ENCODE measurements at regions not wholly inside any gene's neighbourhood (a gene's known extent, or its start where the extent isn't known, plus 50 kb on each side); places are given as distances from the start of the nearest gene placed in this dataset.

GRCh38 chr14:62158779-62159178 lies 396.6 kb downstream of the SNAPC1 start:
- DNase-seq (ENCODE audit: low read depth): no peak
- TF ChIP-seq CTCF (IDR thresholded peaks at IDR 0.05; ENCODE audit: insufficient read depth, low read length): no peak
- no peak overlapping the region for H3K4me3 ChIP-seq (ENCODE audit: low read depth, low read length)

- H3K4me3 ChIP-seq (ENCODE audit: low read depth, low read length): no peak overlapping the region
- no peak for TF ChIP-seq CTCF (IDR thresholded peaks at IDR 0.05; ENCODE audit: insufficient read depth, low read length)
- no peak for DNase-seq (ENCODE audit: low read depth)
Measured at GRCh38 chr14:62159314-62159713, 397.1 kb downstream of the SNAPC1 start.

- no peak overlapping the region for H3K4me3 ChIP-seq (ENCODE audit: low read depth, low read length)
- TF ChIP-seq CTCF (IDR thresholded peaks at IDR 0.05; ENCODE audit: insufficient read depth, low read length): peak; percentile 91
- DNase-seq (ENCODE audit: low read depth): peak; percentile 65
Measured at GRCh38 chr14:62162998-62163589, 400.9 kb downstream of the SNAPC1 start.

- peak; percentile 9 for DNase-seq (ENCODE audit: low read depth)
- no peak overlapping the region for H3K4me3 ChIP-seq (ENCODE audit: low read depth, low read length)
- TF ChIP-seq CTCF (IDR thresholded peaks at IDR 0.05; ENCODE audit: insufficient read depth, low read length): peak; percentile 5
Measured at GRCh38 chr14:62168564-62169155, 406.4 kb downstream of the SNAPC1 start.

- no peak overlapping the region for H3K4me3 ChIP-seq (ENCODE audit: low read depth, low read length)
- DNase-seq (ENCODE audit: low read depth): peak; percentile 95
- peak; percentile 74 for TF ChIP-seq CTCF (IDR thresholded peaks at IDR 0.05; ENCODE audit: insufficient read depth, low read length)
Measured at GRCh38 chr14:62179367-62180018, 417.3 kb downstream of the SNAPC1 start.

- no peak overlapping the region for H3K4me3 ChIP-seq (ENCODE audit: low read depth, low read length)
- no peak for DNase-seq (ENCODE audit: low read depth)
- no peak for TF ChIP-seq CTCF (IDR thresholded peaks at IDR 0.05; ENCODE audit: insufficient read depth, low read length)
Measured at GRCh38 chr14:62181591-62181990, 419.4 kb downstream of the SNAPC1 start.

Measured in fibroblast of the aortic adventitia (primary cell).